ENCODE measurements at regions not wholly inside any gene's neighbourhood (a gene's known extent, or its start where the extent isn't known, plus 50 kb on each side); places are given as distances from the start of the nearest gene placed in this dataset.

DNA sequence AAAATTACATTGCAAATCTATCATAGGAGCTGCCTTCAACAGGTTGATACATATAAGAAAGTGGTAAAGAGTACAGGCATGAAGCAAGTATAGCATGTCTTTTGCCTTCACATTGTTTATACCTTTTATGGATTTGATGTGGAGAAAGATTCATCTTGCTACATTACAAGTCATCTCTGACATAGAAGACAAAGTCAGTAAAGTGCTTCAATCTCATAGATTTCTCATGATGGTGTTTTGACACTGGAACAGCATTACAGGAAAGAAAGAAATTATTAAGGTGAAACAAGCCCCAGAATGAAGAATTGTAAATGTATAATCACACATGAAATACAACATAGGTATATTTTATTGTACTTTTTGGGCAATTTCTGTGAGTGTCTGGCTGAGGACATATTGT, 580.7 kb upstream of the MMS22L start:
- TF ChIP-seq SPI1 (IDR thresholded peaks at IDR 0.05; ENCODE audit: low read depth, low read length) (no peak), POLR2AphosphoS5 (IDR thresholded peaks at IDR 0.05; ENCODE audit: low read depth, low read length) (no peak), TAF1 (IDR thresholded peaks at IDR 0.05; ENCODE audit: low read depth, low read length) (no peak), POLR2A (IDR thresholded peaks at IDR 0.05; ENCODE audit: low read depth, low read length) (no peak)
